Activated CD4-positive, alpha-beta T cell treated with anti-CD3 and anti-CD28 coated beads, Interleukin-2, amount 10 ng/mL, durations not matched to agents 24 days and 14 days (primary cell): ENCODE measurements at regions not wholly inside any gene's neighbourhood (a gene's known extent, or its start where the extent isn't known, plus 50 kb on each side); places are given as distances from the start of the nearest gene placed in this dataset.

ENCODE experiments used
- DNase-seq: peaks from one replicate; pipeline ENCODE4 v3.0.0; 2022
- H3K27ac Mint-ChIP-seq: one replicate; pipeline ENCODE4 v1.8.0; 2022; ENCODE audit warnings: mild to moderate bottlenecking, mixed read lengths
- H3K27me3 Mint-ChIP-seq: one replicate; pipeline ENCODE4 v1.8.0; 2022; ENCODE audit warnings: mixed read lengths
- H3K36me3 Mint-ChIP-seq: one replicate; pipeline ENCODE4 v1.8.0; 2022; ENCODE audit warnings: low read depth, mild to moderate bottlenecking, mixed read lengths
- H3K4me1 Mint-ChIP-seq: one replicate; pipeline ENCODE4 v1.8.0; 2021; ENCODE audit warnings: mixed read lengths
- H3K4me3 Mint-ChIP-seq: one replicate; pipeline ENCODE4 v1.8.0; 2022; ENCODE audit warnings: mild to moderate bottlenecking, moderate library complexity, mixed read lengths
- H3K9me3 Mint-ChIP-seq: one replicate; pipeline ENCODE4 v1.8.0; 2021; ENCODE audit warnings: mixed read lengths
- intact Hi-C: fragments of 100-400 bp; cut with micrococcal nuclease; formaldehyde crosslinking; loops from one replicate; pipeline ENCODE4 v1.15.1; 2023

DNA sequence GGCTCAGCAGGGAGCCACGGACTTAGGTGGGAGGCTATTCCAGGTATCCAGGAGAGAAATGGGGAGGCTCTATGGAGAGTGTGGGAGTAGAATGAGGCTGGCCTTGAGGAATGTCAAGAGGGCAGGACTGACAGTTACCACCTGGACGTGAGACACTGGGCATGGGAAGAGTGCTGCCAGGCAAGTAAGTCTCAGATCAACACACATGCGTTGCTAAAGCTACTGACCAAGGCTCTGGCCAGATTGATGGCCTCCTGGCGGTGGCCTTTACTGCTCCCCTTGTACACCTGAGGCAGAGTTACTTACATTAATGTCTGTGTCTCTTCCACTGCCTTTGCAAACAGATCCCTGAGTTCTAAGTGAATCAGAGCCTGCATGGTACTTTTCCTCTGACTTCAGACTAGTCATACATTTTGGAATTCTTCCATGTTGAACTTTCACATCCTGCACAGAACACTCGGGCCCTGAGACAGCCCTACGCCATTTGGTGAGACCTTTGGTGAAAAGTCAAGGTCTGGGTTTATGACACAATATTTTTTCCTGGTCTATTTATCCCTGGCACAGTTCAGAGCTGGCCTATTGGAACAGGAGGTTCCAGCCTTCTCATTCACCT lies 398.8 kb upstream of the TRIB2 start:
- Mint-ChIP-seq H3K4me3 (no peak overlapping the region), H3K4me1 (peaks cover 14% of the 10 kb centered on the region), H3K27ac (no peak overlapping the region), H3K9me3 (no peaks in the 10 kb centered on the region), H3K27me3 (peaks cover 6% of the 10 kb centered on the region), H3K36me3 (no peaks in the 10 kb centered on the region)
- intact Hi-C loops: no loop called here
- no peak for DNase-seq

GRCh38 chr2:12318427-12319057 lies 398.2 kb upstream of the TRIB2 start:
- H3K27me3 Mint-ChIP-seq: peaks cover 6% of the 10 kb centered on the region
- H3K4me1 Mint-ChIP-seq: peaks cover 10% of the 10 kb centered on the region

GRCh38 chr2:12320027-12320734 lies 396.6 kb upstream of the TRIB2 start:
- no peak for DNase-seq
- H3K27me3 Mint-ChIP-seq: peaks cover 6% of the 10 kb centered on the region
- no peaks in the 10 kb centered on the region for H3K9me3 Mint-ChIP-seq
- intact Hi-C loops: no loop called here
- no peak overlapping the region for H3K27ac Mint-ChIP-seq
- H3K4me3 Mint-ChIP-seq: no peak overlapping the region
- no peaks in the 10 kb centered on the region for H3K4me1 Mint-ChIP-seq
- peaks cover 2% of the 10 kb centered on the region for H3K36me3 Mint-ChIP-seq

More at GRCh38 chr2:12318427-12319057, 398.2 kb upstream of the TRIB2 start:
- intact Hi-C loops: no loop called here
- H3K36me3 Mint-ChIP-seq: no peaks in the 10 kb centered on the region
- H3K27ac Mint-ChIP-seq: no peak overlapping the region
- no peaks in the 10 kb centered on the region for H3K9me3 Mint-ChIP-seq
- DNase-seq: no peak
- H3K4me3 Mint-ChIP-seq: no peak overlapping the region

DNA sequence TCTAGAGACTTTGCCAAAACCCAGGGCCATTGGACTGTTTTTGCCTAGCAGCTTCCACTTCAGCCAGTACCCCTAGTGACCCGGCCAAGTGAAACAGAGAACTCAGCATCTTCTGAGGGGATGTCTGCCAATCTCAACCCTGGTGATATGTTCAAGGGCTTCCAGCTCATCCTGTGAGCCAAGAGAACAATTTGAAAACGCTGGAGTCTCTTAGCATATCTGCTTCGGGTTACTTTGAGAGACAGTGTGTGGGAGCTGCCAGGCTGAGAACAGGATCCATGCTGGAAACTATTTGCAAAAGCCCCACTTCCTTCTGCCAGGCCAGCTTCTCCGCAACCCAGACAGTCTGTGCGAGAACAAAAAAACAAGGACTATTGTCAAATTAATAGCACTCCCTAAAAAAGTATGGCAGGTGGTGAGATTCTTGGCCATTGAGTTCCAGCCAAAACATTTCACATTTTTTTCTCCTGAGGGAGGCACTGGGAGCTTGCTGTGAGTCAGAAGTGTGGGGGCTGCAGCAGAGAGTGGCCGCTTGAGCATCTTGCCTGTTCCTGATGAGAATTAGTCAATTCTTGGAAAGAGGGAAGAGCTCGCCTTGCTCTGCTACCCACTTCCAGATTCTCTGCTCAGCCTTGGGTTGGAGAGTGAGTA lies 395.6 kb upstream of the TRIB2 start:
- H3K27me3 Mint-ChIP-seq: peaks cover 6% of the 10 kb centered on the region

GRCh38 chr2:12321886-12322285 lies 394.9 kb upstream of the TRIB2 start:
- H3K4me1 Mint-ChIP-seq: peaks cover 4% of the 10 kb centered on the region
- DNase-seq: no peak
- H3K9me3 Mint-ChIP-seq: no peaks in the 10 kb centered on the region
- H3K27me3 Mint-ChIP-seq: peaks cover 6% of the 10 kb centered on the region
- H3K4me3 Mint-ChIP-seq: no peak overlapping the region
- intact Hi-C loops: no loop called here
- no peak overlapping the region for H3K27ac Mint-ChIP-seq
- peaks cover 2% of the 10 kb centered on the region for H3K36me3 Mint-ChIP-seq

More for the DNA sequence above, 395.6 kb upstream of the TRIB2 start:
- H3K4me3 Mint-ChIP-seq: no peak overlapping the region
- DNase-seq: no peak
- peaks cover 2% of the 10 kb centered on the region for H3K36me3 Mint-ChIP-seq
- intact Hi-C loops: no loop called here
- peaks cover 4% of the 10 kb centered on the region for H3K4me1 Mint-ChIP-seq
- no peak overlapping the region for H3K27ac Mint-ChIP-seq
- no peaks in the 10 kb centered on the region for H3K9me3 Mint-ChIP-seq

- peaks cover 2% of the 10 kb centered on the region for H3K36me3 Mint-ChIP-seq
- H3K9me3 Mint-ChIP-seq: peaks cover 4% of the 10 kb centered on the region
- H3K4me3 Mint-ChIP-seq: no peak overlapping the region
- no peak overlapping the region for H3K27ac Mint-ChIP-seq
- no peak for DNase-seq
- H3K4me1 Mint-ChIP-seq: peaks cover 4% of the 10 kb centered on the region
- H3K27me3 Mint-ChIP-seq: peaks cover 5% of the 10 kb centered on the region
- intact Hi-C loops: no loop called here
Observed at GRCh38 chr2:12325806-12326205, 390.9 kb upstream of the TRIB2 start.

DNA sequence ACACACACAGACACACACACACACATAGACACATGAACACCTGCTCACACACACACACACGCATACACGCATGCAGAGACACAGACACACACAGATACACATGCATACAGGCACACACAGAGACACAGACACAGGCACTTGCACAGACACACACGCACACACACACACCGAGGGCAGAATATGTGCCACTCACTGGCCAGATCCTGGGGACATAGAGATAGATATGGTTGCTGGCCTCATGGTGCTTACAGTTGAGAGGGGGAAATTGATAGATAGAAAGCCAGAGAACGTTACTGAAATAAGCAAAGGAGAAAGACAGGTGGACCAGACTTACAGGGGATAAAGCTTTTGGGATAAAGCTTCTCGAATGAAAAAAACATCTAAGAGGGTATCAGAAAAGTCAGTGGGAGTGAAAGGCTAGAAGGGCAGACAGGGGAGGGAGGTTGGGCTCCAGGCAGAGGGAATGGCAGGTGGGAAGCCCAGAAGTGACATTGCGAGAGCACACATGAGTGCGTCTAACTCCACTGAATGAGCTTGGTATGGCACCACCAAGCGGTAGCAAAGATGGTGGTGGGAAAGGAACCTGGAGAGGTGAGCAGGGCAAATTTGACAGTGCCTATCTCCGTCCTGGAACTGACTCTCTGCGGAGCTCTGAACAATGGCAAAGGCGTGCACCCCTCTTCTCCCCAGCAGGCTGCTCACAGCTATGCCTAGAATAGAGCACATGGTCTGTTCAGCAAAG lies 390.1 kb upstream of the TRIB2 start:
- no peak overlapping the region for H3K27ac Mint-ChIP-seq
- H3K36me3 Mint-ChIP-seq: peaks cover 2% of the 10 kb centered on the region
- intact Hi-C loops: no loop called here
- H3K4me3 Mint-ChIP-seq: no peak overlapping the region
- peak; percentile 68 for DNase-seq
- H3K9me3 Mint-ChIP-seq: peaks cover 8% of the 10 kb centered on the region
- H3K4me1 Mint-ChIP-seq: peaks cover 4% of the 10 kb centered on the region
- H3K27me3 Mint-ChIP-seq: peaks cover 5% of the 10 kb centered on the region

DNA sequence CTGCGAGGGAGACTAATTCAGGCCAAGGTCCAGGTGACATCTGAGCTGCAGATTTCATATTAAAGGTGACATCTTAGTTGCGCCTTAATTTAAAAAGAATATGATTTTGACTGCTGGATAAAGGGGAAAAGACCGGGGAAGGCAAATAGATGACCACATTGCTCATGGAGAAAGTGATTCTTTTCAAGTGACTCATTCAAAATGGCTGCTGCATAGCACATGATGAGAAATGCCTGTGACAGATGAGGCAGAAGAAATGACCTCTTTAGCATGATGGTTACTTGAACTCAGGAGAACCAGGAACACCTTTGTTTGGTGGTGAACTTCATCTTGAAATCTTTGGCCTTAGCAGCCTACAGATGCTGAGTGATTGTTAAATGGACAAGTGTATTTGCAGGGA lies 385.8 kb upstream of the TRIB2 start:
- Mint-ChIP-seq H3K4me3 (no peak overlapping the region), H3K4me1 (peaks cover 4% of the 10 kb centered on the region), H3K27ac (no peak overlapping the region), H3K9me3 (peaks cover 10% of the 10 kb centered on the region), H3K27me3 (peaks cover 22% of the 10 kb centered on the region), H3K36me3 (no peaks in the 10 kb centered on the region)
- no peak for DNase-seq
- intact Hi-C loops: no loop called here

- H3K27ac Mint-ChIP-seq: no peak overlapping the region
- no peak overlapping the region for H3K4me3 Mint-ChIP-seq
- intact Hi-C loops: no loop called here
- no peaks in the 10 kb centered on the region for H3K36me3 Mint-ChIP-seq
- peaks cover 22% of the 10 kb centered on the region for H3K27me3 Mint-ChIP-seq
- H3K4me1 Mint-ChIP-seq: peaks cover 3% of the 10 kb centered on the region
- peaks cover 10% of the 10 kb centered on the region for H3K9me3 Mint-ChIP-seq
- DNase-seq: no peak
Observed at GRCh38 chr2:12331698-12332097, 385.0 kb upstream of the TRIB2 start.

DNA sequence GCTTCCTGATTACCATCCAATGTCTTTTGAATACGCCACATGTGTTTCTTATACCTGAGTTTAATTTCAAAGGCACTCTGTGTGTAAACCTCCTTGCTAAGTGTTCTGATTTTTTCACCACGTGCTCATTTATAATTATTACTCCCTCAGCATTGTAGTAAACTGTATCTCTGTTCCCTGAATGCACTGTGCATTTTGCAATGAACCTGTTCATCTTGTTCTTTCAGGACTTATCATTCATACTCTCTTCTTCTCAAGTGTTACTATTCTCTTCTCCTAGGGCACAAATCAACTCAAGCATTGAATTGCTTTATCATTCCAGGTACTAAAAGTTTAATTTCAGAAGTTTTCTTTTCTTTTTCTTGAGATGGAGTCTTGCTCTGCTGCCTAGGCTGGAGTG lies 383.4 kb upstream of the TRIB2 start:
- Mint-ChIP-seq H3K27me3 (peaks cover 22% of the 10 kb centered on the region), H3K4me3 (no peak overlapping the region), H3K4me1 (peaks cover 3% of the 10 kb centered on the region), H3K27ac (no peak overlapping the region), H3K9me3 (peaks cover 10% of the 10 kb centered on the region), H3K36me3 (no peaks in the 10 kb centered on the region)
- no peak for DNase-seq
- intact Hi-C loops: no loop called here

DNA sequence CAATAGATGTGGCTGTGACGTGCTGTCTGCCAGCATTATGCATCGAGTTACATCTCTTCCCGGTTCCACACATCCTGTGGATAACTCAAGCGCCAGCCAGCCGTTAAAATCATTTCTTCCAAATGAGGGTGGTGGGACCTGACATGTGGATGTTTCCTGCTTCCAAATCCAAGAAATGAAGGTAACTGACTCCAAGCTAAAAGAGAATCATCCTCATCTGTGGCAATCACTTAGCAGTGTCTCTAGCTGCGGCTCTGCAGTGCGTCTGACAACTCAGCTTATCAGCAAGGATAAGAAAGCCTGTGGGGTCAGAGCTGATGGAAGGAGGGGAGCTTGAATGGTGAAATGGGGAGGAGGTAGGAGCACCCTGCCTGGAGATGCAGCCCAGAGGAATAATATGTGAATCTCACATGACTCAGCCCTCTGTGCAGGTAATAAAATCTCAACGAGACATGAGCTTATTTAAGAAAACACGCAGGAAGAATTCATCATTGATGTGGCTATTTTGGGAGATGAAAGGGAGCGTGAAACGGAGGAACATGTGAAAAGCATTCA lies 382.2 kb upstream of the TRIB2 start:
- peaks cover 3% of the 10 kb centered on the region for H3K4me1 Mint-ChIP-seq
- H3K9me3 Mint-ChIP-seq: peaks cover 10% of the 10 kb centered on the region
- no peak overlapping the region for H3K27ac Mint-ChIP-seq
- intact Hi-C loops: no loop called here
- H3K4me3 Mint-ChIP-seq: no peak overlapping the region
- H3K36me3 Mint-ChIP-seq: no peaks in the 10 kb centered on the region
- peaks cover 22% of the 10 kb centered on the region for H3K27me3 Mint-ChIP-seq
- no peak for DNase-seq

DNA sequence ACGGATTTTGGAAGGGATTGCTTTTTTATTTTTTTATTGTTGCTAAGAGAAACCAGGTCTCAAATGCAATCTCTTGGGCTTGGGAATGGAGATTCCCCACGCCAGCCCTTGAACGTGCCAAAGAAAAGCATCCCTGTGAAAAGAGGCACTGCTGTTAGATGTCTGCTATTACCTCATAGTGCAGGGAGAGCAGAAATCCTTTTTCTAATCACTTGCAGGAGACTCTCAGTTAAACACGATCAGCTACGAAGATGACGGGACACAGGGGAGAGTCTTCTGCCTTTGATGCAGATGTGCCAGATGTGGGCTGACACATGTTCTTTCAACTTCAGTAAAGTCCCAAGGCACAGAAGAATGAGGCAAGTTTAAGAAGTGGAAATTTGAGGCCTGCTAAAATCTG lies 381.6 kb upstream of the TRIB2 start:
- intact Hi-C loops: no loop called here
- Mint-ChIP-seq H3K27me3 (peaks cover 18% of the 10 kb centered on the region), H3K36me3 (no peaks in the 10 kb centered on the region), H3K4me1 (peaks cover 3% of the 10 kb centered on the region), H3K9me3 (peaks cover 6% of the 10 kb centered on the region), H3K27ac (no peak overlapping the region), H3K4me3 (no peak overlapping the region)
- DNase-seq: no peak

DNA sequence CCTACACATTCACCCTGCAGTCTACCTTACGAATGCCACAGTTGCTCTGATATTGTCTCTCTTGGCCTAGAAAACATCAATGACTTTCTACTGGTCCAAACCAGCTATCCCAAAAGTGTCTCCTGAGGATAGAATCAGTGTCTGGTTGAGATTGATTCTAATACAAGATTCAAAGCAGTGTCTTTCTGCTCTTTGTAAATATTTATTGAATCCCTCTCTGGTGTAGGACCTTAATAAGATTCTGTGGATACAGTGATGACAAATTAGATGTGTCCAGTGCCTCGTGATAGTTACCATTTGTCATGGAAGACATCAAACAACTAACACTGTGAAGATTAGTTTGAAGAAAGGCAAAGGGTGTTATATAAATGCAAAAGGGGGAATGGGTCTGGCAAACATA lies 380.7 kb upstream of the TRIB2 start:
- Mint-ChIP-seq H3K36me3 (no peaks in the 10 kb centered on the region), H3K27ac (no peak overlapping the region), H3K27me3 (peaks cover 18% of the 10 kb centered on the region), H3K9me3 (peaks cover 6% of the 10 kb centered on the region), H3K4me3 (no peak overlapping the region), H3K4me1 (peaks cover 3% of the 10 kb centered on the region)
- no peak for DNase-seq
- intact Hi-C loops: no loop called here
